GM18907 (cell line): ENCODE measurements at regions not wholly inside any gene's neighbourhood (a gene's known extent, or its start where the extent isn't known, plus 50 kb on each side); places are given as distances from the start of the nearest gene placed in this dataset.
"Not testable (repeated sequence)": the region's sequence is repeated elsewhere in the genome, so short reads cannot be mapped to it uniquely, and the experiment has no call there.

ENCODE experiments used
- ATAC-seq: cut with Tn5 transposase; IDR thresholded peaks from one replicate; pipeline ENCODE4 v1.9.1; 2021; ENCODE audit warnings: mild to moderate bottlenecking, moderate library complexity; ENCODE audit not compliant: unreplicated experiment

DNA sequence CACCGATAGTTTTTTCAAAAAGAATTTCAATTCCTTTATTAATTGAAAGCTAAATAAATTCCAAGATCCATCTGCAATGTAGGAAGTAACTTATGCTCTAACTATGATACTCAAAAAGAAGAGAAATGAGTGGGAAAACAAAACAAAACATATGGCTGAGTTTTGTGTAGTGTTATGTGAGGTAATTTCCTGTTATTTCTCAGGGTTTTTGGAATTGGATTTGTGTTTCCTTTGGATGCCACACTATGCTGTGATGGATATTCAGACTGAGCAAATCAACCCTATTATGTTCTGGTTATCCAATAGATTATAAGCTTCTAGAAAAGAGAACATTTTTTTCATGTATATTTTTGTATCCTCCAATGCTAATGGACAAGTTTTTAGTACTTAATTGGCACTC is 73.4 kb upstream of the RAPGEF2 start:
- ATAC-seq = no peak

DNA sequence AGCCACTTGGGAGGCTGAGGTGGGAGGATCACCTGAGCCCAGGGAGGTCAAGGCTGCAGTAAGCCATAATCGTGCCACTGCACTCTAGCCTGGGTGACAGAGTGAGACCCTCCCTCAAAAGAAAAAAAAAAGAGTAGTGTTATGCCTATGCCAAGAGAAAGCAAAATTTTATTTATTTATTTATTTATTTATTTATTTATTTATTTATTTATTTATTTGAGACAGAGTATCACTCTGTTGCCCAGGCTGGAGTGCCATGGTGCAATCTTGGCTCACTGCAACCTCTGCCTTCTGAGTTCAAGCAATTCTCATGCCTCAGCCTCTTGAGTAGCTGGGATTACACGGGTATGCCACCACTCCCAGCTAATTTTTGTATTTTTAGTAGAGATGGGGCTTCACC is 72.6 kb upstream of the RAPGEF2 start:
- ATAC-seq = not testable (repeated sequence)

DNA sequence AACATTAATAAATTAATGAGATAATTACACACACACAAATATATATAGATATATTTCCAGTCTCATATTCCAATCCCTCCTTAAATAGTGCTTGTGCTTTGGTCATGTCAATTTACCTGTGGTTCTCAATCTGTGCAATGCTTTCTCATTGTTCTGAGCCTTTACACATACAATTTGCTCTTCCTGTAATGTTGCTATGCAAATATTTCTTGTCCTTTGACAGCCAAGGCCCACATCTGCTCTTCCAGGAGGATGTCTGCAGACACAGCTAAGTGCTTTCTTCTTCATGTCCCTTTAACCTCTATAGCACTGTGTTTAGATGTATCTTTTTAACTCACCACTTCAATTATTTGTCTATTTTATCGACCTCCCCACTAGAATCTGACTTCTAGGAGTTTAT is 67.3 kb upstream of the RAPGEF2 start:
- peak; percentile 73 for ATAC-seq

DNA sequence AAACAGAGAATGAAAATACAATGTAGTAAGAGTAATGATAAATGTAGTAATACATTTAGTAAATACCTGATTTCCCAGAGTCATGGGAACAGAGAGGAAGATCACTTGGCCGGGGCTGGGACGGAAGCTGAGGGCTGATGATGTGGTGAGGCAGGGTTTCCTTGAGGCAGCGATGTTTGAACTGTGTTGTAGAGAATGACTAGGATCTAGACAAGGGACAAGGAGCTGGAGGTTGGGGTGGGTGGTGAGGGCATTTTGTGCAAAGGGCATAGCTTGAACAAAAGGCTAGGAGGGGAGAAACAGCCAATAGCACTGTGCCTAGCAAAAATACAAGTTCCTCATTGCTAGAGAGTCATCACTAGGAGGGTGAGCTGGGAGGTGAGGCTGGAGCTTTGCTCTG is 64.3 kb upstream of the RAPGEF2 start:
- no peak for ATAC-seq

DNA sequence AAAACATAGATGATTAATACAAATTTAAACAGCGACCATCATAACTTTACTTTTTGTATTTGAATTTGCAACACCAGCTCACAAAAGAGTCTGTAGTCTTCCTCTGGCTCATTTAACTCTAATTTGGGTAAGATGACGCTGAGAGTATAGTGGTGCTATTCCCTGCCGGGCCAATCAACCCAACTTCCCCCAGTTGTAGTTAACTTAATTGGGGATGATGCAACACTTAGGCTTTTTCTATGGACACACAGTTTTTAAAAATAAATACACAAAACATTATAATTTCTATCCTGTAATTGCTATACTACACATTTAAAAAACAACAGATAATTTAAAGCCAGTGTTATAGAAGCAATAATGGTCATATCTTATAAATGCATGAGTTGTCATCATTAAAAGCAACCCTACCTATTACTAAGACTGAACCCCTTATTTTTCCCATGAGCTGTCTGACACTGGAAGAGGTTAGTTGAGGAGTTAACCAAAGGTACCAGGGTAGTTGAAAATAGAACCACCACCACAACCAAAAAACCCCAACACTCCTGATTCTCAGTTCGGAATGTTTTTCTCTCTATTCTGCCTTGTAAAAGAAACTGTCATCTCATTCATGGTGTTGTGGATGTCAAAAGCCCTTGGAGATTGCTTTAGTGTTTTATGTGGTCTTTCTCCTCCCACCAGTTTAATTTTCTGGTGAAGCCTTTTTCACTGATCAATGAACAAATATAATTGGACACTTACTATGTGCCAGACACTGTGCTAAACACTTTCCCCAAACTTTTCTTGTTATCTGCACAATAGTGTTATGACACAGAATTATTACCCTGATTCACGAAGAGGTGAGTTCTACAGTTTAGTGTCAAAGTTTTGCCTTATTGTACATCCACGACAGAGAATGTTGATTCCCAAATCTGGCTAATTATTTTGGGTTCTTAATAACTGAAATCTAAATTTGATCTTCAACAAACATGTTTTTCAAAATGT is 61.5 kb upstream of the RAPGEF2 start:
- no peak for ATAC-seq

DNA sequence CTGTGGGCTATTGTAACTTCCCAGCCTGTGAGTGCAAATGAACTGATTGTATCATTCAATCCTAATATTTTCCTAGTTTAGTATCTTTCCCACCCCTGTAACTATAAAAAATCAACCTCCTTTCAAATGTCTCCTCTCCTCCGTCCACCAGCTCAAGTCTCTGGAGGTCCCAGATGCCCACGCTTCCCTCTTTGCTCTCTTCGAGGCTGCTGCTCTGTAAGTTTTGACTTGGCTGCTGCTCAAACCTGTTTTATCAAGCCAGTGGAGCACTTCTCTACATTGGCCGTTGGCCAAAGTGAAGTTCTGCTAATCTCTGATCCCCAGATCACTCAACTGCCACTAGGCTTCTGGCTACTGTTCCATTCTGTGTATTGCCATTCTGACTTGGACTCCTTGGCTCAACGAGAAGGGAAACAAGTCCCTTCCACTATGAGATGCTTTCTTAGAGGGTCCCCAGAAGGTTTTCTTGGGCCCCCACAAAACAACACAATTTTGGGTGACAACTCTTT is 60.7 kb upstream of the RAPGEF2 start:
- peak; percentile 51 for ATAC-seq

DNA sequence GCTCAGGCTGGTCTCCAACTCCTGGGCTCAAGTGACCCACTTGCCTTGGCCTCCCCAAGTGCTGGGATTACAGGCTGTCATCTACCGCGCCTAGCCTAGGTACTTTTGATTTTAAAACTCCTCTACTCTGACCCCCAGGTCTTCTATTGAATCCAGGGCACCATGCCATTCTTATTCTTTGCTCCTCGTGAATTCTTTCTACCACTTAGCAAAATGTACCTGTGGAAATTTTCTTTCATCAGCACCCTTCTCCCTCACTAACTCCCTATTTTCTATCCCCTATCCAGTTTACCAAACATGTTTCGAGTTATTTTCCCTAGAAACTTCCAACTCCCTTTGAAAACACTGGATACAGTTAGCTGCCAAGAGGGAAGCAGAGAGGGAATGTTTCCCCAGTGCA is 60.0 kb upstream of the RAPGEF2 start:
- ATAC-seq = no peak

DNA sequence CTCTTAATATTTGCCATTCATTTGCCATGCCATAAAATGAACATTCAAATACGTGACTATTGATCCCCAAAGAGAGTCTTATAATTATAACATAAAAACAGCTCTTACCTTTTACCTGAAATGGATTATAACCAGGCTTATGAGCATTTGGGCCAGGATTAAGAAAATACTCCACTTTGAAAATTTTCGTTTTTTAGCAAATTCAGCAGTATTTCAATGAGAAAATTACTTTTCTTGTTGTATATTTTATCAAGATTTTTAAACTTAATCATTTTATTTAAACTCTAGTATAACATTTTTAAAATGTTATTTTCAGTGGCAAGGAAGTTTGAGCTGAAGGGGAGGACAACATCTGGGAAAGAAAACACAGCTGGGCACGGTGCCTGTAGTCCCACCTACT is 59.0 kb upstream of the RAPGEF2 start:
- no peak for ATAC-seq

DNA sequence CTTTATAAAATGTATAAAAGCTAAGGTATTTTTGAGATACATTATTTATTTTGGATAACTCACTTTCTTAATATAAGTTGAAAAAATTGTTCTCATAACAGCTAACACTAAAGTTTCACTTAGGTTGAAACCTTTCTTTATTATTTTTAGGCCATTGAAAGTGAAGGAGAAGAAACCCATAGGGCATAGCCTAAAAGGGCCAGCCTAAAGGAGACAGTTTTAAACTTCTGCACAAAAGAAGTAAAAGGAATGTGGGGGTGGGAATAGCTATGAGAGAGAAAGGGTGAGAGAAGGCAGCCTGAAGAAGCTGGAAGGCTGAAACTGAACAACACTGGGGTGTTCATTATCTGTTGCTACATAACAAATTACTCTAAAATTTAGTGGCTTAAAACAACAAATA is 57.6 kb upstream of the RAPGEF2 start:
- ATAC-seq = no peak

DNA sequence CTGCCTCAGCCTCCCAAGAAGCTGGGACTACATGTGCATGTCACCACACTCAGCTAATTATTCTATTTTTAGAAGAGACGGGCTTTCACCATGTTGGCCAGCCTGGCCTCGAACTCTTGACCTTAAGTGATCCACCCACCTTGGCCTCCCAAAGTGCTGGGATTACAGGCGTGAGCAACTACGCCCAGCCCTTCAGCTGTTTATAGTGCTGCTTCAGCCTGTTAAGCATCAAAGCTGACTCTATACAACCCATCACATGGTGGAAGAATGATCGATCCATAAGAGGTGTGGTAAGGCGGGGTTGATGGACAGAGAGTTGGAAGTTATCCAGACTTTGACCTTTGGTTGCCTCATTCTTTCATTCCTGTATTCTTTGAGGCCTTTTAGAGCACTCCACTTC is 56.2 kb upstream of the RAPGEF2 start:
- ATAC-seq = no peak

DNA sequence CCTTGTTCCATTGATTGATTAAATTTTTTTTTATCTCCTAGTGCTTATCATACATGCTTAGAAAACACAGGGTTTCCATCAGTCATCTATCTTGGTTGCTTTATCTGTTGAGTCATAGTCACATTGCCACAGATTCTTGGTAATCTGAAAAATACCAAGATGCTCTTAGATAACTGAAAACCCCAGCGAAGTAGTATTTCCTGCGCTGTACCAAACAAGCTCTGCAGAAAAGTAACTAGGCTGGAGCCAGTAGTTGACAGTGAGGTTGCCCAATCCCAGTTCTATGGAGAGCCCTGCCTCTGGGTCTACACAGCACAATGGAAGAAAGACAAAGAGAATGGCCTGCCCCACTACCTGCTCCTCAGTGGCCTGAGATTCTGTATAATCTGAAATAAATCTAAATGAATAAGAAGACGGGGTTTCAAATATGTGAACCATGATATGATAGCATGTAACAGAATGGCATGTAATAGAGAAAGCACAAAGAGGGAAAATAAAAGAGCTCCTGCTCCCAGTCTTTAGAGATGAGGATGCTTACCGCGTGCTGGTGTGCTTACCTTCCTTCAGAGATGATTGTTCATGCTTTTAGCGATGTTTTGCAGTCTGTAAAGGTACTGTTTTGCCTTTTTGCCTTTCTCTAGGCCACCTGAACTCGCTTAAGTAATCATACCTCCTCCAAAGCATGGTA is 55.3 kb upstream of the RAPGEF2 start:
- no peak for ATAC-seq

DNA sequence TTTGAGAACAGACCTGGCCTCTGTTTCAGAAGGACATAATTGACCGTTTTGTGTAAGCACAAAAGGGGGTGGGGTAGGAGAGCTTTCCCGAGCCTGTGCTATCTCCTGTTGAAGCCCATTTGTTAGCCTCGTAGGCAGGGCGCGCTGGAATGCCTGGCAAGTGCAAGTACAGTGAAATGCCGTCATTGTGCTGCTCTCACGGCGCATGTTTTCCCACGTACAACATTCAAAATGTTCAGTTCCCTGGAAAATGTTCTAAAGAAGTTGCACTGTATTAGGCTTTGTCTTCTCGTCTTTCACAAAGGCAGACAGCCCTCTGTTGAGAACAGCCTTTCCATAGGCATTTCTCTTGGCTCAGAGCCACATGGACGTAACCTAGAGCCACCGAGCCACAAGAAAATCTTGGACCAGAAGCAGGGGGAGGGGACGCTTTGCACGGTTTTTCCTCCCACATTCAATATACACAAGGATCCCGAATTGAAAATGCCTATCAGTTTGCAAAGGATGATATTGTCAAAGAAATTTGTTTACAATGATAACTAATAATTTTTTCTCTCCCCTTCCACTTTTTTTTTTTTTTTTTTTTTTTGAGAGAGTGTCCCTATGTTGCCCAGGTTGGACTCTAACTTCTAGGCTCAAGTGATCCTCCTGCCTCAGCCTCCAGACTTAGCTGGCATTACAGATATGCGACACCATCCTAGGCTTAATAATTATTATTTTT is 54.6 kb upstream of the RAPGEF2 start:
- no peak for ATAC-seq

DNA sequence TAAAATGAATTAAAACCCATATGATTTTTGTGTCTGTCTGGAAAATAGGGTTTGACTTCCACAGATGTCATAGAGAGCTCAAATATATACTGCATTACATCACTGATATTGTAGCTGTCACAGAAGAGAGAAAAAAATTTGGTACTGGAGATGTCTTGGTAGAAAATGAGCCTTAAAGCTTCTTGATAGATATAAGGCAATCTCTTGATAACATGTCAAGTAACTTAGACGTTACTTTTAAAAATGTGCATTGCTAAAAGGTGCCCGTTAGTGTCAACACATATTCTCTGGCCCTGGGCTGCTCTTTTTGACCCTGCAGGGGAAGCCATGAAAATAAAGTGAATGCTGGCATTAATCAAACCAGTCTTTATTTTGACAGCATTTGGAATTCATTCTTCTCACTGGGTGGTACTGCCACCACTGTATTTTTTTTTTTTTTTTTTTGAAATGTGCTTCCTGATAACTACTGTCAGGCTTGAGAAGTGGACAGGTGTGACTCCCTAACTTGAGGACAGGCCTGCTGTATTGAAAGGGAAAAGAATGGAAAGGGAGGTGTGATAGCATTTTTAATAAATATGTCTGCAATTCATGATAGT is 53.0 kb upstream of the RAPGEF2 start:
- no peak for ATAC-seq

DNA sequence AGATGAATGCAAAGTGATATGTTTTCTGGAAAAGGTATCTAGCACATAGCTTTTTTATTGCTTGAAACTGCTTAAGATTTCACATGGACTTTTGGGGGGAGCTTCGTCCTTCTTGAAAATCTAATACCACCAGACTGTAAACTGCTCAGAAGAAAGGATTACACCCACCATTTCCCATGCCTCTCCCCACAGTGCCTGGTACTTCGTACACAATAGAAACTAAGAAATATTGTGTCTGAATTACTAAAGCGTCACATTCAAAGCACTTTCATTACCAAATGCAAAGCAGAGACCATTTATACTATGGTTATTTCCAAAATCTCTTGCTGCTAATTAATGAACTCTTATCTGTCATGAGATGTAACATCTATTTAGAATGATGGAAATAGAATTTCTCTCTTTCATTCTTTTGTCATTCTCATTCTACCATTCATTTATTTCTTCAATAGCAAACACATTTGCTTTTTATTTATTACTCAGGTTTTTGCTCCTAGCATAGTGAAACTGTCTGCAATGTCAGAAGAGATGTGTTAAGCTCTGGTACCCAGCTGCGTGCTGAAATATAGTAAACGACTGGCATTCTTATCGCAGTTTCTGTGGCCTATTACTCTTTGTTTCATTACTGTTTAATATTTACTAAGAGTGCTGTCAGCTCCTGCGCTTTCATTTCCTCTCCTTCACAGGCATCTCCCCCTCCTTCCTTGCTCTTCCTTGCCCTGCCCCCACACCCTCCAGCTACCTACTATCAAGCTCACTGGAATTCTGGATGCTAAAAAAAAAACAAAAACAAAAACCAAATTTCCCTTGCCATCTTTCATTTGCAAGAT is 51.4 kb upstream of the RAPGEF2 start:
- peak; percentile 88 for ATAC-seq

DNA sequence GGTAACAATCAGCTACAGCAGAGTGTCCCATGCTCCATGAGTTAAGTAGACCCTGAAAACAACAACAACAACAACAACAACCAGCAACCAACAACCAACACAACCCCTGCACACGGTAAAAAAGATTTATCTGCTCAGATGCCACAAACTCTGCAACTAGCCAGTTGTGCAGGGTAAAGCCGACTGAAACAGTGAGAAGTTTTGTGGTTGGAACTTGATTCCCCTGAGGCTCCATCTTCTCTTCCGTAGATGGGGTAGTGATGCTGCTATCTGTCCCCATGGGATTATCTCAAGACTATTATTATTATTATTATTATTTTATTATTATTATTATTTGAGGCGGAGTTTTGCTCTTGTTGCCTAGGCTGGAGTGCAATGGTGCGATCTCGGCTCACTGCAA is 50.6 kb upstream of the RAPGEF2 start:
- peak; percentile 59 for ATAC-seq
